GM12878 (cell line): ENCODE measurements at regions not wholly inside any gene's neighbourhood (a gene's known extent, or its start where the extent isn't known, plus 50 kb on each side); places are given as distances from the start of the nearest gene placed in this dataset.

Experiments
- ATAC-seq: fragments of 200-7000 bp; cut with Tn5 transposase; 3 replicates; pipeline ENCODE4 v1.9.1; 2020; ENCODE audit warnings: mild to moderate bottlenecking, moderate library complexity
- BruUV-seq: library from RNA; stranded (reverse); fragments of 400-500 nt; replicated peaks from 2 replicates; lab custom pipeline; 2021; lab: Mats Ljungman, UMichigan
- CTCF ChIA-PET: fragments of 300-600 bp; sonication (Branson Sonifier 250); formaldehyde crosslinking; extraction: SDS; loops from one replicate; lab custom pipeline; 2021; ENCODE audit warnings: inconsistent platforms; lab: Yijun Ruan, JAX
- POLR2A ChIA-PET: fragments of 350-600 bp; formaldehyde crosslinking; extraction: SDS; loops from one replicate; lab custom pipeline; 2021; ENCODE audit warnings: inconsistent platforms; lab: Charles Lee
- RAD21 ChIA-PET: fragments of 300-600 bp; sonication (Branson Sonifier 250); formaldehyde crosslinking; loops from one replicate; lab custom pipeline; 2023; ENCODE audit warnings: antibody characterized with exemption; ENCODE audit not compliant: unreplicated experiment; lab: Charles Lee
- SMC1A ChIA-PET: fragments of 300-600 bp; sonication (Branson Sonifier 250); formaldehyde crosslinking; loops from one replicate; lab custom pipeline; 2023; ENCODE audit not compliant: unreplicated experiment, uncharacterized antibody; lab: Charles Lee
- DNase-seq: peaks from one replicate; pipeline ENCODE4 v3.0.0-alpha.2; 2011; ENCODE audit warnings: low read depth, low spot score
- FAIRE-seq: peaks from 3 replicates; lab custom pipeline; 2011; peaks lifted over from hg19 to GRCh38; lab: Jason Lieb, UNC
- H2AFZ ChIP-seq: 2 replicates; pipeline ENCODE4 v1.6.0; 2011; ENCODE audit warnings: low read depth, low read length, control low read depth; ENCODE audit not compliant: control insufficient read depth
- H3K27ac ChIP-seq: 2 replicates; pipeline ENCODE4 v1.5.1; 2011; ENCODE audit warnings: control low read depth; ENCODE audit not compliant: control insufficient read depth, insufficient read depth
- H3K27me3 ChIP-seq, 2 experiments: replicated peaks in 1 of 2; 2 replicates each; pipeline versions ENCODE4 v1.6.0 to v1.6.1; 2011; ENCODE audit warnings: low read length in 1 of 2; ENCODE audit not compliant: control insufficient read depth in 2 of 2, insufficient read depth in 2 of 2
- H3K36me3 ChIP-seq, 2 experiments: 2 replicates each; pipeline ENCODE4 v1.5.1; 2011; ENCODE audit warnings: low read length in 1 of 2; ENCODE audit not compliant: control insufficient read depth in 2 of 2, insufficient read depth in 2 of 2
- H3K4me1 ChIP-seq: 2 replicates; pipeline ENCODE4 v1.6.1; 2011; ENCODE audit warnings: mild to moderate bottlenecking, low read length, moderate library complexity, mixed read lengths; ENCODE audit not compliant: control insufficient read depth, insufficient read depth
- H3K4me2 ChIP-seq: 2 replicates; pipeline ENCODE4 v1.6.0; 2011; ENCODE audit warnings: control low read depth; ENCODE audit not compliant: control insufficient read depth, insufficient read depth
- H3K4me3 ChIP-seq: fragments of 200-600 bp; sonication (generic); 2 replicates; pipeline ENCODE4 v1.5.1; 2016
- H3K79me2 ChIP-seq: 2 replicates; pipeline ENCODE4 v1.6.0; 2011; ENCODE audit warnings: low read length; ENCODE audit not compliant: control insufficient read depth, insufficient read depth
- H3K9ac ChIP-seq: 2 replicates; pipeline ENCODE4 v1.8.0; 2011; ENCODE audit warnings: low read length, control low read depth, mixed read lengths; ENCODE audit not compliant: control insufficient read depth, insufficient read depth
- H3K9me3 ChIP-seq: replicated peaks from 3 replicates; pipeline ENCODE4 v1.5.1; 2011; ENCODE audit warnings: mild to moderate bottlenecking, low read length; ENCODE audit not compliant: control insufficient read depth, insufficient read depth
- H4K20me1 ChIP-seq: 2 replicates; pipeline ENCODE4 v1.6.0; 2011; ENCODE audit not compliant: control insufficient read depth, insufficient read depth
- DPF2 ChIP-seq: fragments of 450-650 bp; IDR thresholded peaks from 2 replicates; pipeline ENCODE4 v1.6.1; 2017; ENCODE audit warnings: mild to moderate bottlenecking
- E2F8 ChIP-seq: fragments of 450-650 bp; IDR thresholded peaks from 2 replicates; pipeline ENCODE4 v1.6.1; 2018; ENCODE audit warnings: mild to moderate bottlenecking, low read depth, moderate library complexity; ENCODE audit not compliant: partially characterized antibody
- HCFC1 ChIP-seq: fragments of 150-350 bp; IDR thresholded peaks from 2 replicates; pipeline ENCODE4 v1.6.1; 2014; ENCODE audit warnings: low read length
- IRF5 ChIP-seq: fragments of 450-650 bp; IDR thresholded peaks from 2 replicates; pipeline ENCODE4 v1.6.1; 2017; ENCODE audit warnings: borderline replicate concordance
- NR2F1 ChIP-seq: fragments of 450-650 bp; conservative IDR thresholded peaks from 2 replicates; pipeline ENCODE4 v1.6.1; 2017; ENCODE audit warnings: mild to moderate bottlenecking
- TAF1 ChIP-seq: IDR thresholded peaks from 2 replicates; pipeline ENCODE4 v1.6.1; 2011; ENCODE audit warnings: mild to moderate bottlenecking, low read depth, low read length, borderline replicate concordance
- ZNF217 ChIP-seq: fragments of 450-650 bp; IDR thresholded peaks from 2 replicates; pipeline ENCODE4 v1.6.1; 2017; ENCODE audit warnings: antibody characterized with exemption, mild to moderate bottlenecking
- WGBS: methylation state at CpG from one replicate; pipeline ENCODE4 v1.1.6; 2016; ENCODE audit warnings: low lambda C conversion rate; ENCODE audit not compliant: insufficient replicate concordance, insufficient coverage; ENCODE audit errors: missing lambda C conversion rate; 5-methylcytosine and 5-hydroxymethylcytosine counted together
- in situ Hi-C: fragments of 300-500 bp; cut with MboI; formaldehyde crosslinking; loops from 9 replicates; pipeline ENCODE4 v1.14.3; 2018; ENCODE audit warnings: mixed read lengths
- intact Hi-C: fragments of 100-400 bp; cut with micrococcal nuclease; formaldehyde crosslinking; loops from one replicate; pipeline ENCODE4 v1.14.2; 2022; ENCODE audit not compliant: unreplicated experiment

GRCh38 chr18:70558371-70558770 is 269.5 kb downstream of the SOCS6 start:
- no peak overlapping the region for H3K9ac ChIP-seq
- no peaks in the 10 kb centered on the region for H4K20me1 ChIP-seq
- BruUV-seq, result no TSS peak
- H3K4me3 ChIP-seq, result no peak overlapping the region
- no peaks in the 10 kb centered on the region for H3K4me1 ChIP-seq
- ATAC-seq (no peak), FAIRE-seq (no peak)
- no peak overlapping the region for H3K4me2 ChIP-seq
- intact Hi-C loops, result no loop called here
- RAD21 ChIA-PET, result no interaction called here
- TF ChIP-seq DPF2, result no peak
- no peak for TF ChIP-seq NR2F1
- TF ChIP-seq ZNF217, result no peak
- TF ChIP-seq E2F8, result no peak
- TF ChIP-seq TAF1, result no peak
- TF ChIP-seq IRF5, result no peak
- no peak for TF ChIP-seq HCFC1
- TF ChIP-seq, all 136 proteins: peak for 0
- ChIA-PET POLR2A (no interaction called here), SMC1A (no interaction called here), CTCF (interaction anchor here (1.1 kb wide), 1 partner anchor 10 kb away, joined by 3 read pairs; no protein-coding TSS in a partner anchor)
- H3K27me3 ChIP-seq, result no peaks in the 10 kb centered on the region
- H2AFZ ChIP-seq, result no peak overlapping the region
- H3K36me3 ChIP-seq, result no peaks in the 10 kb centered on the region
- in situ Hi-C loops, result no loop called here
- no peaks in the 10 kb centered on the region for H3K79me2 ChIP-seq
- no peaks in the 10 kb centered on the region for H3K9me3 ChIP-seq
- H3K27ac ChIP-seq, result no peak overlapping the region
- no peak for DNase-seq
- WGBS, result 0% methylated on average over 1 of the region's 1 CpG
